GM12872 (cell line): ENCODE measurements at regions not wholly inside any gene's neighbourhood (a gene's known extent, or its start where the extent isn't known, plus 50 kb on each side); places are given as distances from the start of the nearest gene placed in this dataset.

Source experiments
- CTCF ChIP-seq: IDR thresholded peaks from 3 replicates; pipeline ENCODE4 v1.5.1; 2011; ENCODE audit warnings: low read depth, mild to moderate bottlenecking, low read length, moderate library complexity; ENCODE audit not compliant: insufficient read depth

GRCh38 chr6:84870672-84871071 lies 106.3 kb upstream of the TBX18 start:
- no peak for TF ChIP-seq CTCF

GRCh38 chr6:84868149-84868548 lies 103.8 kb upstream of the TBX18 start:
- no peak for TF ChIP-seq CTCF

GRCh38 chr6:84867521-84867920 lies 103.1 kb upstream of the TBX18 start:
- no peak for TF ChIP-seq CTCF

GRCh38 chr6:84866715-84867114 lies 102.3 kb upstream of the TBX18 start:
- no peak for TF ChIP-seq CTCF

- TF ChIP-seq CTCF: no peak
Observed at GRCh38 chr6:84862843-84863242, 98.4 kb upstream of the TBX18 start.

- no peak for TF ChIP-seq CTCF
Observed at GRCh38 chr6:84860920-84861319, 96.5 kb upstream of the TBX18 start.

- TF ChIP-seq CTCF: no peak
Observed at GRCh38 chr6:84860509-84860908, 96.1 kb upstream of the TBX18 start.
